ENCODE measurements at regions not wholly inside any gene's neighbourhood (a gene's known extent, or its start where the extent isn't known, plus 50 kb on each side); places are given as distances from the start of the nearest gene placed in this dataset.

GRCh38 chr10:128587689-128588088 lies 461.5 kb upstream of the MKI67 start:
- no peak for DNase-seq

GRCh38 chr10:128588402-128588801 lies 462.2 kb upstream of the MKI67 start:
- DNase-seq: no peak

GRCh38 chr10:128594688-128595087 lies 468.5 kb upstream of the MKI67 start:
- no peak for DNase-seq

GRCh38 chr10:128596906-128597305 lies 470.7 kb upstream of the MKI67 start:
- no peak for DNase-seq

- DNase-seq: no peak
Observed at GRCh38 chr10:128599030-128599429, 472.8 kb upstream of the MKI67 start.

GRCh38 chr10:128599538-128599937 lies 473.3 kb upstream of the MKI67 start:
- no peak for DNase-seq

GRCh38 chr10:128602183-128602582 lies 476.0 kb upstream of the MKI67 start:
- DNase-seq: no peak

GRCh38 chr10:128604025-128604424 lies 477.8 kb upstream of the MKI67 start:
- DNase-seq: no peak

- DNase-seq: no peak
Observed at GRCh38 chr10:128605180-128605579, 479.0 kb upstream of the MKI67 start.

- no peak for DNase-seq
Observed at GRCh38 chr10:128606055-128606454, 479.8 kb upstream of the MKI67 start.

- no peak for DNase-seq
Observed at GRCh38 chr10:128608791-128609190, 482.6 kb upstream of the MKI67 start.

- DNase-seq: no peak
Observed at GRCh38 chr10:128609460-128609859, 483.2 kb upstream of the MKI67 start.

GRCh38 chr10:128610113-128610512 lies 483.9 kb upstream of the MKI67 start:
- DNase-seq: no peak

- DNase-seq: no peak
Observed at GRCh38 chr10:128612195-128612594, 486.0 kb upstream of the MKI67 start.

- DNase-seq: no peak
Observed at GRCh38 chr10:128612631-128613030, 486.4 kb upstream of the MKI67 start.

- no peak for DNase-seq
Observed at GRCh38 chr10:128614016-128614605, 487.9 kb upstream of the MKI67 start.

- DNase-seq: no peak
Observed at GRCh38 chr10:128614802-128615553, 488.8 kb upstream of the MKI67 start.

- no peak for DNase-seq
Observed at GRCh38 chr10:128617532-128617931, 491.3 kb upstream of the MKI67 start.

- DNase-seq: no peak
Observed at GRCh38 chr10:128622706-128623105, 496.5 kb upstream of the MKI67 start.

GRCh38 chr10:128623776-128624175 lies 497.6 kb upstream of the MKI67 start:
- DNase-seq: no peak

- no peak for DNase-seq
Observed at GRCh38 chr10:128624656-128625530, 498.7 kb upstream of the MKI67 start.

- DNase-seq: no peak
Observed at GRCh38 chr10:128625926-128626325, 499.7 kb upstream of the MKI67 start.

- DNase-seq: no peak
Observed at GRCh38 chr10:128626397-128627000, 500.3 kb upstream of the MKI67 start.
